ENCODE measurements at regions not wholly inside any gene's neighbourhood (a gene's known extent, or its start where the extent isn't known, plus 50 kb on each side); places are given as distances from the start of the nearest gene placed in this dataset.

- no peaks in the 10 kb centered on the region for H3K4me1 ChIP-seq (ENCODE audit: control insufficient read depth in 2 of 2, insufficient read depth in 2 of 2, low read length in 2 of 2)
- CTCF ChIA-PET: no interaction called here
- H3K9me3 Mint-ChIP-seq: peaks cover 0 to 18% (median 1%) of the 10 kb centered on the region in 11 donors
- H3K4me3 Mint-ChIP-seq: no peak overlapping the region
- H3K27ac ChIP-seq (ENCODE audit: low read depth, low read length): no peak overlapping the region
- H3K27me3 ChIP-seq (ENCODE audit: control insufficient read depth in 2 of 2, insufficient read depth in 2 of 2, low read length in 2 of 2): no peaks in the 10 kb centered on the region
- no peaks in the 10 kb centered on the region for H3K9me3 ChIP-seq (ENCODE audit: control insufficient read depth in 2 of 3, low read length in 3 of 3)
- H3K36me3 ChIP-seq (ENCODE audit: control insufficient read depth in 2 of 3, insufficient read depth in 3 of 3, low read length in 3 of 3): no peaks in the 10 kb centered on the region
- no peaks in the 10 kb centered on the region for H3K4me1 Mint-ChIP-seq
- H3K27ac Mint-ChIP-seq: no peak overlapping the region
- no peaks in the 10 kb centered on the region for H3K27me3 Mint-ChIP-seq
- no peak overlapping the region for H3K4me3 ChIP-seq (ENCODE audit: low read length)
- POLR2A ChIA-PET: no interaction called here
- no peak for DNase-seq
- intact Hi-C loops (cut with micrococcal nuclease): no loop called here
- no peak for ATAC-seq
- H3K36me3 Mint-ChIP-seq: no peaks in the 10 kb centered on the region
Measured at GRCh38 chr7:85940798-85941197, 702.9 kb upstream of the GRM3 start.

GRCh38 chr7:85931919-85932318, 711.8 kb upstream of the GRM3 start:
- Histone ChIP-seq H3K27me3 (ENCODE audit: control insufficient read depth in 2 of 2, insufficient read depth in 2 of 2, low read length in 2 of 2) (no peaks in the 10 kb centered on the region), H3K27ac (ENCODE audit: low read depth, low read length) (no peak overlapping the region), H3K36me3 (ENCODE audit: control insufficient read depth in 2 of 3, insufficient read depth in 3 of 3, low read length in 3 of 3) (no peaks in the 10 kb centered on the region), H3K4me3 (ENCODE audit: low read length) (no peak overlapping the region), H3K9me3 (ENCODE audit: control insufficient read depth in 2 of 3, low read length in 3 of 3) (no peaks in the 10 kb centered on the region), H3K4me1 (ENCODE audit: control insufficient read depth in 2 of 2, insufficient read depth in 2 of 2, low read length in 2 of 2) (no peaks in the 10 kb centered on the region)
- DNase-seq (no peak), ATAC-seq (no peak)
- Mint-ChIP-seq H3K4me3 (no peak overlapping the region), H3K27me3 (no peaks in the 10 kb centered on the region), H3K9me3 (peaks cover 0 to 29% (median 8%) of the 10 kb centered on the region in 11 donors), H3K27ac (no peak overlapping the region), H3K4me1 (no peaks in the 10 kb centered on the region), H3K36me3 (peaks cover 0 to 6% (median 0%) of the 10 kb centered on the region in 5 donors)
- intact Hi-C loops (cut with micrococcal nuclease): no loop called here
- POLR2A ChIA-PET: no interaction called here
- CTCF ChIA-PET: no interaction called here

- H3K27me3 Mint-ChIP-seq: no peaks in the 10 kb centered on the region
- H3K4me3 Mint-ChIP-seq: no peak overlapping the region
- Histone ChIP-seq H3K9me3 (ENCODE audit: control insufficient read depth in 2 of 3, low read length in 3 of 3) (no peaks in the 10 kb centered on the region), H3K4me1 (ENCODE audit: control insufficient read depth in 2 of 2, insufficient read depth in 2 of 2, low read length in 2 of 2) (no peaks in the 10 kb centered on the region), H3K36me3 (ENCODE audit: control insufficient read depth in 2 of 3, insufficient read depth in 3 of 3, low read length in 3 of 3) (no peaks in the 10 kb centered on the region), H3K27me3 (ENCODE audit: control insufficient read depth in 2 of 2, insufficient read depth in 2 of 2, low read length in 2 of 2) (no peaks in the 10 kb centered on the region), H3K4me3 (ENCODE audit: low read length) (no peak overlapping the region), H3K27ac (ENCODE audit: low read depth, low read length) (no peak overlapping the region)
- no peak overlapping the region for H3K27ac Mint-ChIP-seq
- intact Hi-C loops (cut with micrococcal nuclease): no loop called here
- H3K9me3 Mint-ChIP-seq: peaks cover 3 to 12% (median 8%) of the 10 kb centered on the region in 11 donors
- ChIA-PET POLR2A (no interaction called here), CTCF (no interaction called here)
- H3K36me3 Mint-ChIP-seq: peaks cover 0 to 6% (median 0%) of the 10 kb centered on the region in 5 donors
- no peaks in the 10 kb centered on the region for H3K4me1 Mint-ChIP-seq
- ATAC-seq (no peak), DNase-seq (no peak)
Measured at GRCh38 chr7:85928500-85928899, 715.2 kb upstream of the GRM3 start.

- Mint-ChIP-seq H3K27ac (no peak overlapping the region), H3K4me1 (no peaks in the 10 kb centered on the region), H3K9me3 (peaks cover 0 to 11% (median 5%) of the 10 kb centered on the region in 11 donors), H3K4me3 (no peak overlapping the region), H3K36me3 (peaks cover 0 to 5% (median 0%) of the 10 kb centered on the region in 5 donors), H3K27me3 (no peaks in the 10 kb centered on the region)
- Histone ChIP-seq H3K27me3 (ENCODE audit: control insufficient read depth in 2 of 2, insufficient read depth in 2 of 2, low read length in 2 of 2) (no peaks in the 10 kb centered on the region), H3K27ac (ENCODE audit: low read depth, low read length) (no peak overlapping the region), H3K4me1 (ENCODE audit: control insufficient read depth in 2 of 2, insufficient read depth in 2 of 2, low read length in 2 of 2) (no peaks in the 10 kb centered on the region), H3K36me3 (ENCODE audit: control insufficient read depth in 2 of 3, insufficient read depth in 3 of 3, low read length in 3 of 3) (no peaks in the 10 kb centered on the region), H3K4me3 (ENCODE audit: low read length) (no peak overlapping the region), H3K9me3 (ENCODE audit: control insufficient read depth in 2 of 3, low read length in 3 of 3) (no peaks in the 10 kb centered on the region)
- DNase-seq: no peak
- no peak for ATAC-seq
- CTCF ChIA-PET: no interaction called here
- POLR2A ChIA-PET: no interaction called here
- intact Hi-C loops (cut with micrococcal nuclease): no loop called here
Measured at GRCh38 chr7:85927226-85927625, 716.5 kb upstream of the GRM3 start.

- H3K4me3 ChIP-seq (ENCODE audit: low read length): no peak overlapping the region
- no peaks in the 10 kb centered on the region for H3K36me3 ChIP-seq (ENCODE audit: control insufficient read depth in 2 of 3, insufficient read depth in 3 of 3, low read length in 3 of 3)
- no peaks in the 10 kb centered on the region for H3K9me3 ChIP-seq (ENCODE audit: control insufficient read depth in 2 of 3, low read length in 3 of 3)
- Mint-ChIP-seq H3K9me3 (peaks cover 0 to 8% (median 0%) of the 10 kb centered on the region in 11 donors), H3K4me1 (no peaks in the 10 kb centered on the region), H3K36me3 (no peaks in the 10 kb centered on the region), H3K27ac (no peak overlapping the region), H3K4me3 (no peak overlapping the region), H3K27me3 (no peaks in the 10 kb centered on the region)
- H3K27me3 ChIP-seq (ENCODE audit: control insufficient read depth in 2 of 2, insufficient read depth in 2 of 2, low read length in 2 of 2): no peaks in the 10 kb centered on the region
- POLR2A ChIA-PET: no interaction called here
- no peak for DNase-seq
- no peak for ATAC-seq
- CTCF ChIA-PET: no interaction called here
- intact Hi-C loops (cut with micrococcal nuclease): no loop called here
- no peak overlapping the region for H3K27ac ChIP-seq (ENCODE audit: low read depth, low read length)
- H3K4me1 ChIP-seq (ENCODE audit: control insufficient read depth in 2 of 2, insufficient read depth in 2 of 2, low read length in 2 of 2): no peaks in the 10 kb centered on the region
Measured at GRCh38 chr7:85924062-85924461, 719.6 kb upstream of the GRM3 start.

GRCh38 chr7:85916016-85916415, 727.7 kb upstream of the GRM3 start:
- ChIA-PET CTCF (no interaction called here), POLR2A (no interaction called here)
- no peak for DNase-seq
- no peaks in the 10 kb centered on the region for H3K9me3 ChIP-seq (ENCODE audit: control insufficient read depth in 2 of 3, low read length in 3 of 3)
- intact Hi-C loops (cut with micrococcal nuclease): no loop called here
- no peak overlapping the region for H3K27ac Mint-ChIP-seq
- no peaks in the 10 kb centered on the region for H3K27me3 Mint-ChIP-seq
- no peaks in the 10 kb centered on the region for H3K27me3 ChIP-seq (ENCODE audit: control insufficient read depth in 2 of 2, insufficient read depth in 2 of 2, low read length in 2 of 2)
- no peak for ATAC-seq
- H3K4me1 ChIP-seq (ENCODE audit: control insufficient read depth in 2 of 2, insufficient read depth in 2 of 2, low read length in 2 of 2): no peaks in the 10 kb centered on the region
- H3K4me3 ChIP-seq (ENCODE audit: low read length): no peak overlapping the region
- no peak overlapping the region for H3K27ac ChIP-seq (ENCODE audit: low read depth, low read length)
- no peak overlapping the region for H3K4me3 Mint-ChIP-seq
- H3K36me3 Mint-ChIP-seq: no peaks in the 10 kb centered on the region
- peaks cover 0 to 17% (median 4%) of the 10 kb centered on the region in 11 donors for H3K9me3 Mint-ChIP-seq
- H3K36me3 ChIP-seq (ENCODE audit: control insufficient read depth in 2 of 3, insufficient read depth in 3 of 3, low read length in 3 of 3): no peaks in the 10 kb centered on the region
- no peaks in the 10 kb centered on the region for H3K4me1 Mint-ChIP-seq

GRCh38 chr7:85914437-85914836, 727.6 kb upstream of the SEMA3D start:
- H3K27me3 Mint-ChIP-seq: no peaks in the 10 kb centered on the region

More at GRCh38 chr7:85914437-85914836, 727.6 kb upstream of the SEMA3D start:
- Histone ChIP-seq H3K36me3 (ENCODE audit: control insufficient read depth in 2 of 3, insufficient read depth in 3 of 3, low read length in 3 of 3) (no peaks in the 10 kb centered on the region), H3K27me3 (ENCODE audit: control insufficient read depth in 2 of 2, insufficient read depth in 2 of 2, low read length in 2 of 2) (no peaks in the 10 kb centered on the region), H3K4me1 (ENCODE audit: control insufficient read depth in 2 of 2, insufficient read depth in 2 of 2, low read length in 2 of 2) (no peaks in the 10 kb centered on the region), H3K4me3 (ENCODE audit: low read length) (no peak overlapping the region), H3K9me3 (ENCODE audit: control insufficient read depth in 2 of 3, low read length in 3 of 3) (no peaks in the 10 kb centered on the region), H3K27ac (ENCODE audit: low read depth, low read length) (no peak overlapping the region)
- no peak overlapping the region for H3K27ac Mint-ChIP-seq
- H3K4me1 Mint-ChIP-seq: no peaks in the 10 kb centered on the region
- ChIA-PET POLR2A (no interaction called here), CTCF (no interaction called here)
- H3K9me3 Mint-ChIP-seq: peaks cover 0 to 23% (median 8%) of the 10 kb centered on the region in 11 donors
- no peak for ATAC-seq
- H3K36me3 Mint-ChIP-seq: no peaks in the 10 kb centered on the region
- DNase-seq: no peak
- H3K4me3 Mint-ChIP-seq: no peak overlapping the region
- intact Hi-C loops (cut with micrococcal nuclease): no loop called here

Measured in naive thymus-derived CD4-positive, alpha-beta T cell (primary cell).